Hepatocyte (in vitro differentiated cells): ENCODE measurements at regions not wholly inside any gene's neighbourhood (a gene's known extent, or its start where the extent isn't known, plus 50 kb on each side); places are given as distances from the start of the nearest gene placed in this dataset.
A peak's percentile ranks its signal among the peaks of the same experiment; 100 is the strongest.

ENCODE experiments used
- DNase-seq: peaks from one replicate; pipeline ENCODE4 v3.0.0-alpha.2; 2016; ENCODE audit warnings: low spot score
- H2AFZ ChIP-seq: fragments of 200-600 bp; sonication (generic); 2 replicates; pipeline ENCODE4 v1.6.0; 2016; ENCODE audit warnings: antibody characterized with exemption, mild to moderate bottlenecking
- H3K27ac ChIP-seq: fragments of 200-600 bp; sonication (generic); 2 replicates; pipeline ENCODE4 v1.5.1; 2016; ENCODE audit warnings: mild to moderate bottlenecking
- H3K27me3 ChIP-seq: fragments of 200-600 bp; sonication (generic); 2 replicates; pipeline ENCODE4 v1.6.1; 2016
- H3K36me3 ChIP-seq: fragments of 200-600 bp; sonication (generic); replicated peaks from 2 replicates; pipeline ENCODE4 v1.5.1; 2016; ENCODE audit warnings: low read depth; ENCODE audit not compliant: insufficient read depth
- H3K4me1 ChIP-seq: fragments of 200-600 bp; sonication (generic); 2 replicates; pipeline ENCODE4 v1.5.1; 2016; ENCODE audit warnings: mild to moderate bottlenecking, moderate library complexity; ENCODE audit not compliant: insufficient read depth
- H3K4me2 ChIP-seq: fragments of 200-600 bp; sonication (generic); 2 replicates; pipeline ENCODE4 v1.6.0; 2016
- H3K4me3 ChIP-seq: fragments of 200-600 bp; sonication (generic); 2 replicates; pipeline ENCODE4 v1.5.1; 2016; ENCODE audit warnings: mild to moderate bottlenecking
- H3K79me2 ChIP-seq: fragments of 200-600 bp; sonication (generic); 2 replicates; pipeline ENCODE4 v1.6.0; 2017; ENCODE audit warnings: mild to moderate bottlenecking
- H3K9me2 ChIP-seq: fragments of 200-600 bp; sonication (generic); replicated peaks from 2 replicates; pipeline ENCODE4 v1.6.0; 2017; ENCODE audit warnings: mild to moderate bottlenecking; ENCODE audit not compliant: insufficient read depth
- H3K9me3 ChIP-seq: fragments of 200-600 bp; sonication (generic); 2 replicates; pipeline ENCODE4 v1.5.1; 2016; ENCODE audit warnings: low read depth, mild to moderate bottlenecking
- H4K20me1 ChIP-seq: fragments of 200-600 bp; sonication (generic); 2 replicates; pipeline ENCODE4 v1.6.0; 2016; ENCODE audit warnings: mild to moderate bottlenecking; ENCODE audit not compliant: insufficient read depth, poor library complexity, severe bottlenecking
- CTCF ChIP-seq: fragments of 200-600 bp; sonication (generic); IDR thresholded peaks from 2 replicates; pipeline ENCODE4 v1.5.1; 2016; ENCODE audit warnings: antibody characterized with exemption, mild to moderate bottlenecking; ENCODE audit not compliant: poor library complexity
- EZH2 ChIP-seq: fragments of 200-600 bp; sonication (generic); IDR thresholded peaks from 2 replicates; pipeline ENCODE4 v1.6.1; 2016; ENCODE audit warnings: antibody characterized with exemption, mild to moderate bottlenecking, borderline replicate concordance
- EZH2phosphoT487 ChIP-seq: fragments of 200-600 bp; sonication (generic); IDR thresholded peaks from one replicate; pipeline ENCODE4 v1.6.1; 2018; ENCODE audit warnings: antibody characterized with exemption, mild to moderate bottlenecking, low read depth, moderate library complexity; ENCODE audit not compliant: unreplicated experiment, severe bottlenecking
- WGBS: methylation state at CpG from one replicate; pipeline ENCODE4 v1.1.6; 2016; ENCODE audit warnings: low lambda C conversion rate; ENCODE audit errors: missing lambda C conversion rate; 5-methylcytosine and 5-hydroxymethylcytosine counted together

DNA sequence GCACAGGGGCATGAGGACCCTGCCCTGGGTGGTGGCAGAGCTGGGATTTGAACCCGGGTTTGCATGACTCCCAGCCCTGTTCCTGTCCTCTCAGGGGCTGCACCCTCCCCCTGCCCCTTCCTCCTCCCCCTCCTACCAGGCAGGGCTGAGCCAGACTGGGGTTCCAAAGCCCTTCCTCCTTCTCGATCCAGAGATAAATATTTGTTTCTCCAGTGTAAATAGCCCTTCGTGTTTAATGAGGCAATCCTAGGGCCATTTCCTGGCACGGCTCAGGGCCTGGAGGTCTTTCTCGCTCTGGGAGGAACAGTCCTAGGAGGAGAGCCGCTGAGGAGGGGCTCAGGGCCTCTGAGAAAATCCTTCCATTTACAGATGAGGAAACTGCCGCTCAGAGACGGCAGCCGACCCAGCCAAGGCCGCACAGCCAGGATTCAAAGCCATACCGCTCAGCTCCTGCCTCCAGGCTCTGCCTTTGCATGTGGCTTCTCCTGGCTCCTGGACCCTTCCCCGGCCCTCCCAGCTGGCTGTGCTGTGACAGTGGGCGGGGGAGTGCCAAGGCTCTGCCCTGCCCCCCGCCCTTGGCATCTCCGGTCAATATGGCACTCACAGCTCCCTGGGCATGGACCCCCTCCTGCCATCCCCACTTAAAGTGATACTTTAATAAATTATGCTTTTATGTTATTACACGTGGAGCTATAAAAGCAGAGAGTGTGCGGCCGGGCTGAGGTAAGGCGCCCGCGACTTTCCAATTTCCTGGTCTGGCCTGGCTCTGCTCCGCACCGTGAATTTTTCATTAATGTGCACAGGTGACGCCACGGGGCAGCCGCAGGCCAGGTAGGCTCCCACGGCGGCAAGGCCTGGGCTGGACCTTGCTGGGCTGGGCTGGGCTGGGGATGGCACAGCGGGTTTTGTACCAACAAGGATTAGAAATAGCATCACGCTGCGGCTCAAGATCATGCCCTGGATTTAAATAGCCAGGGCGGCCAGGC is 114.7 kb upstream of the WNT4 start:
- no peaks in the 10 kb centered on the region for H3K9me2 ChIP-seq
- peak overlapping the region; percentile 9 for H3K4me2 ChIP-seq
- TF ChIP-seq EZH2 (no peak), CTCF (no peak)
- WGBS: 72% methylated on average over 31 of the region's 32 CpGs
- H4K20me1 ChIP-seq: no peaks in the 10 kb centered on the region
- H3K79me2 ChIP-seq: no peaks in the 10 kb centered on the region
- peaks cover 58% of the 10 kb centered on the region for H3K4me1 ChIP-seq
- peak; percentile 53 for DNase-seq
- H3K27me3 ChIP-seq: no peaks in the 10 kb centered on the region
- H3K4me3 ChIP-seq: no peak overlapping the region
- H2AFZ ChIP-seq: no peak overlapping the region
- peak overlapping the region; percentile 67 for H3K27ac ChIP-seq
- H3K36me3 ChIP-seq: no peaks in the 10 kb centered on the region
- H3K9me3 ChIP-seq: no peaks in the 10 kb centered on the region

DNA sequence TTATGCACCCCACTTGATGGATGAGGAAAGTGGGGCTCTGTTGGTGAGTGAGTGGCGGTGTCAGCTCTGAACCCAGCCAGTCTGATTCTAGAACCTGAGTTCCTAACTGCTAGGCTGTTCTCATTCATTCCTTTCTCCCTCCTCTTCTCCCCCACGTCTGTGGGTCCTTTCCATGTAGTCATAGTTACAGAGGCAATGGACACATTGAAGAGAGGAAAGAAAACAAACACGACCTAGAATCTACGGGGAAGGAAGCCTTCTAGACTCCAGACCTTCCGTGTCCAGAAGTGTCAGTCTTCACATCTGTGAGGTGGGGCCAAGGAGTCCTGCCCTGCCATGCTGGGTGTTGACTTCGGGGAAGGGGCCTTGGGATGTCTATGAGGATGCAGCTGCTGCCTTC is 115.8 kb upstream of the WNT4 start:
- no peak for TF ChIP-seq EZH2
- no peak for TF ChIP-seq CTCF
- no peak for TF ChIP-seq EZH2phosphoT487
- no peak for DNase-seq
- Histone ChIP-seq H3K27ac (peak overlapping the region; percentile 82), H3K9me3 (no peaks in the 10 kb centered on the region), H3K27me3 (no peaks in the 10 kb centered on the region), H2AFZ (no peak overlapping the region), H3K4me2 (no peak overlapping the region), H4K20me1 (no peaks in the 10 kb centered on the region), H3K36me3 (no peaks in the 10 kb centered on the region), H3K4me1 (peaks cover 50% of the 10 kb centered on the region), H3K4me3 (no peak overlapping the region), H3K79me2 (no peaks in the 10 kb centered on the region), H3K9me2 (no peaks in the 10 kb centered on the region)
- WGBS: 79% methylated on average over 6 of the region's 6 CpGs

DNA sequence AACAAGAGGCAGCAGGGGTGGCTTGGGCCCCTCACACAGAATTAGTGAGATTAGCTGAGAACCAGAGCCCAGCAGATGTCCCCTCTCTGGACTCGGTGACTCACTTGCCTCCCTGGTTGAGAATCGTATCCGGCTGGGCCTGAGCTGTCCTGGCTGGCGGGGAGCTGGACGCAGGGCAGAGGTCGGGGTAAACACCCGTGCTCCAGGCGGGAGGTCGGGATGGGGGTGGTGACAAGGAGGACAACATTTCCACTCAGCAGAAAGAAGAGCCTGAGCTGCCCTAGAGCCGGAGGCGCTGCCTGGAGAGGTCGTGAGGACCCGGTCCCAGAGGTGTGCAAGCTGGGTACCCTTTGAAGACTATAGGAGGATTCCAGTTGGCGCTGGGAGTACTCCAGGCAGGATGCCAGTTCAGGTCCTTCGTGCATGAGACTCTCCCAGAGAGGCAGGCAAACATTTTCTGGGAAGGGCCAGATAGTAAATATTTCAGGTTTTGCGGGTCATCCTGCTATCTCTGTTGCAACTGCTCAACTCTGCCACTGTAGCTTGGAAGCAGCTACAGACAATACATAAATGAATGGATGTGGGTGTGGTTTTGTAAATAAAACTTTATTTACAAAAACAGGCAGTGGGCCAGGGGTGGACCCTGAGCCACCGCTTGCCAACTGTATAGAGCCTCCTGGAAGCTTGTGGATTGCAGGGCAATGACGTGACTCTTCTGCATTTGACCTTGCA is 116.8 kb upstream of the WNT4 start:
- H3K4me2 ChIP-seq: peak overlapping the region; percentile 25
- WGBS: 40% methylated on average over 18 of the region's 18 CpGs
- no peaks in the 10 kb centered on the region for H3K9me2 ChIP-seq
- H3K9me3 ChIP-seq: no peaks in the 10 kb centered on the region
- H3K4me1 ChIP-seq: peaks cover 42% of the 10 kb centered on the region
- no peaks in the 10 kb centered on the region for H3K36me3 ChIP-seq
- no peaks in the 10 kb centered on the region for H4K20me1 ChIP-seq
- no peaks in the 10 kb centered on the region for H3K27me3 ChIP-seq
- H2AFZ ChIP-seq: no peak overlapping the region
- H3K4me3 ChIP-seq: no peak overlapping the region
- no peaks in the 10 kb centered on the region for H3K79me2 ChIP-seq
- TF ChIP-seq CTCF: no peak
- TF ChIP-seq EZH2phosphoT487: no peak
- H3K27ac ChIP-seq: peak overlapping the region; percentile 82
- peak; percentile 70 for DNase-seq
